Endodermal cell (in vitro differentiated cells): ENCODE measurements at regions not wholly inside any gene's neighbourhood (a gene's known extent, or its start where the extent isn't known, plus 50 kb on each side); places are given as distances from the start of the nearest gene placed in this dataset.
A peak's percentile ranks its signal among the peaks of the same experiment; 100 is the strongest.

Experiments used
- DNase-seq: peaks from one replicate; pipeline ENCODE4 v3.0.0-alpha.2; 2017
- H3K27ac ChIP-seq: 2 replicates; pipeline ENCODE4 v1.5.1; 2013; ENCODE audit warnings: mild to moderate bottlenecking, low read depth, low read length, moderate library complexity
- H3K27me3 ChIP-seq: 2 replicates; pipeline ENCODE4 v1.6.1; 2013; ENCODE audit warnings: mild to moderate bottlenecking, low read length, moderate library complexity; ENCODE audit not compliant: insufficient read depth, control insufficient read depth, poor library complexity, severe bottlenecking
- H3K36me3 ChIP-seq: 2 replicates; pipeline ENCODE4 v1.7.0; 2013; ENCODE audit warnings: mild to moderate bottlenecking, low read length, moderate library complexity; ENCODE audit not compliant: control insufficient read depth, insufficient read depth
- H3K4me1 ChIP-seq: one replicate; pipeline ENCODE4 v1.7.0; 2013; ENCODE audit warnings: low read length; ENCODE audit not compliant: control insufficient read depth, insufficient read depth
- H3K4me3 ChIP-seq: 2 replicates; pipeline ENCODE4 v1.5.1; 2013; ENCODE audit warnings: mild to moderate bottlenecking, low read length, moderate library complexity
- H3K9ac ChIP-seq: 2 replicates; pipeline ENCODE4 v1.6.1; 2013; ENCODE audit warnings: mild to moderate bottlenecking, low read length, moderate library complexity; ENCODE audit not compliant: poor library complexity, severe bottlenecking; ENCODE audit errors: extremely low read depth
- H3K9me3 ChIP-seq: 2 replicates; pipeline ENCODE4 v1.6.1; 2013; ENCODE audit warnings: mild to moderate bottlenecking, low read length, moderate library complexity; ENCODE audit not compliant: control insufficient read depth
- H3K27ac Mint-ChIP-seq: 2 replicates; pipeline ENCODE4 v1.8.0; 2020; ENCODE audit warnings: mixed read lengths
- H3K27me3 Mint-ChIP-seq: 2 replicates; pipeline ENCODE4 v1.8.0; 2021; ENCODE audit warnings: mild to moderate bottlenecking, mixed read lengths; ENCODE audit not compliant: insufficient read depth
- H3K36me3 Mint-ChIP-seq: 2 replicates; pipeline ENCODE4 v1.8.0; 2020; ENCODE audit warnings: low read depth, mixed read lengths
- H3K4me1 Mint-ChIP-seq: 2 replicates; pipeline ENCODE4 v1.8.0; 2020; ENCODE audit warnings: mixed read lengths
- H3K4me3 Mint-ChIP-seq: 2 replicates; pipeline ENCODE4 v1.8.0; 2020; ENCODE audit warnings: mild to moderate bottlenecking, moderate library complexity, mixed read lengths
- H3K9me3 Mint-ChIP-seq: 2 replicates; pipeline ENCODE4 v1.8.0; 2020; ENCODE audit warnings: mild to moderate bottlenecking, mixed read lengths
- CTCF ChIP-seq: fragments of 200-600 bp; sonication (generic); conservative IDR thresholded peaks from 2 replicates; pipeline ENCODE4 v1.5.0; 2021; ENCODE audit warnings: antibody characterized with exemption, mild to moderate bottlenecking
- WGBS, 2 experiments: methylation state at CpG; one replicate each; pipeline versions ENCODE4 v1.1.5 to v1.1.7; 2013; ENCODE audit warnings: missing lambda C conversion rate in 2 of 2, mixed read lengths in 1 of 2; ENCODE audit not compliant: insufficient coverage in 1 of 2, insufficient read length in 1 of 2; 5-methylcytosine and 5-hydroxymethylcytosine counted together

GRCh38 chr11:27287205-27287604 lies 75.8 kb downstream of the CCDC34 start:
- Histone ChIP-seq H3K27ac (no peak overlapping the region), H3K4me1 (peaks cover 8% of the 10 kb centered on the region), H3K9me3 (peaks cover 30% of the 10 kb centered on the region), H3K27me3 (no peaks in the 10 kb centered on the region), H3K4me3 (no peak overlapping the region), H3K9ac (no peak overlapping the region), H3K36me3 (no peaks in the 10 kb centered on the region)
- no peak for DNase-seq
- Mint-ChIP-seq H3K9me3 (peaks cover 26% of the 10 kb centered on the region), H3K27me3 (no peaks in the 10 kb centered on the region), H3K4me3 (no peak overlapping the region), H3K27ac (no peak overlapping the region), H3K36me3 (peaks cover 10% of the 10 kb centered on the region), H3K4me1 (peaks cover 9% of the 10 kb centered on the region)
- 96 to 100% methylated on average over 1 of the region's 1 CpG for whole genome bisulfite sequencing, 2 experiments
- TF ChIP-seq CTCF = no peak

GRCh38 chr11:27285761-27286160 lies 77.3 kb downstream of the CCDC34 start:
- 94% methylated on average over 3 of the region's 3 CpGs for WGBS, 2 experiments
- no peaks in the 10 kb centered on the region for H3K27me3 Mint-ChIP-seq

GRCh38 chr11:27282806-27283205 lies 80.2 kb downstream of the CCDC34 start:
- no peaks in the 10 kb centered on the region for H3K36me3 Mint-ChIP-seq
- H3K4me1 Mint-ChIP-seq = peaks cover 29% of the 10 kb centered on the region
- no peak for TF ChIP-seq CTCF
- no peaks in the 10 kb centered on the region for H3K27me3 Mint-ChIP-seq
- DNase-seq = peak; percentile 74
- H3K27ac Mint-ChIP-seq = no peak overlapping the region
- H3K4me3 Mint-ChIP-seq = no peak overlapping the region
- Histone ChIP-seq H3K36me3 (no peaks in the 10 kb centered on the region), H3K9me3 (no peaks in the 10 kb centered on the region), H3K4me3 (no peak overlapping the region), H3K27ac (no peak overlapping the region), H3K27me3 (no peaks in the 10 kb centered on the region), H3K9ac (peak overlapping the region; percentile 49), H3K4me1 (peaks cover 12% of the 10 kb centered on the region)
- no peaks in the 10 kb centered on the region for H3K9me3 Mint-ChIP-seq
- WGBS, 2 experiments = 60 to 76% methylated on average over 1 to 3 of the region's 3 CpGs

More at GRCh38 chr11:27285761-27286160, 77.3 kb downstream of the CCDC34 start:
- Histone ChIP-seq H3K27ac (no peak overlapping the region), H3K4me1 (peaks cover 8% of the 10 kb centered on the region), H3K9ac (no peak overlapping the region), H3K36me3 (no peaks in the 10 kb centered on the region), H3K27me3 (no peaks in the 10 kb centered on the region), H3K9me3 (peaks cover 16% of the 10 kb centered on the region), H3K4me3 (no peak overlapping the region)
- DNase-seq = no peak
- no peak for TF ChIP-seq CTCF
- H3K9me3 Mint-ChIP-seq = peaks cover 11% of the 10 kb centered on the region
- H3K36me3 Mint-ChIP-seq = no peaks in the 10 kb centered on the region
- no peak overlapping the region for H3K4me3 Mint-ChIP-seq
- peaks cover 19% of the 10 kb centered on the region for H3K4me1 Mint-ChIP-seq
- no peak overlapping the region for H3K27ac Mint-ChIP-seq
